ENCODE measurements at regions not wholly inside any gene's neighbourhood (a gene's known extent, or its start where the extent isn't known, plus 50 kb on each side); places are given as distances from the start of the nearest gene placed in this dataset.

GRCh38 chr16:16908077-16908476, 529.1 kb downstream of the NPIPA7 start:
- TF ChIP-seq CEBPB (IDR thresholded peaks at IDR 0.05; ENCODE audit: low read depth, low read length) = no peak
- TF ChIP-seq MXI1 (IDR thresholded peaks at IDR 0.05; ENCODE audit: borderline replicate concordance, low read depth, low read length) = no peak
- no peak for TF ChIP-seq CTCF (conservative IDR thresholded peaks at IDR 0.05; ENCODE audit: low read depth, low read length)
- TF ChIP-seq USF2 (IDR thresholded peaks at IDR 0.05; ENCODE audit: low read depth, low read length) = no peak
- TF ChIP-seq CHD1 (IDR thresholded peaks at IDR 0.05; ENCODE audit: low read depth, low read length) = no peak
- no peak for TF ChIP-seq POLR2A (IDR thresholded peaks at IDR 0.05; ENCODE audit: low read depth, low read length)
- no peak for TF ChIP-seq RAD21 (IDR thresholded peaks at IDR 0.05; ENCODE audit: low read length)
- no peak for TF ChIP-seq BHLHE40 (IDR thresholded peaks at IDR 0.05; ENCODE audit: low read depth, low read length)
- no peak for TF ChIP-seq MAZ (IDR thresholded peaks at IDR 0.05; ENCODE audit: borderline replicate concordance, low read depth, low read length)
- no peak for TF ChIP-seq RFX5 (IDR thresholded peaks at IDR 0.05; ENCODE audit: low read depth, low read length)
- no peak for TF ChIP-seq RCOR1 (IDR thresholded peaks at IDR 0.05; ENCODE audit: insufficient replicate concordance, low read length)
- TF ChIP-seq ELK1 (IDR thresholded peaks at IDR 0.05; ENCODE audit: borderline replicate concordance, low read depth, low read length) = no peak
- TF ChIP-seq SMC3 (IDR thresholded peaks at IDR 0.05; ENCODE audit: low read depth, low read length) = no peak
- TF ChIP-seq MAFK (IDR thresholded peaks at IDR 0.05; ENCODE audit: low read depth, low read length) = no peak
